Lower lobe of right lung (tissue), 2 donors: ENCODE measurements at regions not wholly inside any gene's neighbourhood (a gene's known extent, or its start where the extent isn't known, plus 50 kb on each side); places are given as distances from the start of the nearest gene placed in this dataset.

Experiments used
- ATAC-seq, 2 donors: fragments of 200-7000 bp; cut with Tn5 transposase; one replicate each; pipeline ENCODE4 v1.9.1; 2020 to 2022; ENCODE audit warnings: mild to moderate bottlenecking in 2 of 2, moderate library complexity in 2 of 2
- DNase-seq: peaks from one replicate; pipeline ENCODE4 v3.0.0-alpha.2; 2020
- H3K27ac ChIP-seq: fragments of 200-600 bp; one replicate; pipeline ENCODE4 v1.8.0; 2022
- H3K27me3 ChIP-seq: fragments of 200-600 bp; one replicate; pipeline ENCODE4 v1.8.0; 2022; ENCODE audit warnings: low read depth
- H3K36me3 ChIP-seq: fragments of 200-600 bp; one replicate; pipeline ENCODE4 v1.8.0; 2022; ENCODE audit warnings: mild to moderate bottlenecking
- H3K4me1 ChIP-seq: fragments of 200-600 bp; one replicate; pipeline ENCODE4 v1.8.0; 2022
- H3K4me3 ChIP-seq: fragments of 200-600 bp; one replicate; pipeline ENCODE4 v1.8.0; 2022; ENCODE audit warnings: mild to moderate bottlenecking
- H3K9me3 ChIP-seq: fragments of 200-600 bp; one replicate; pipeline ENCODE4 v1.8.0; 2022
- CTCF ChIP-seq: fragments of 200-600 bp; IDR thresholded peaks from one replicate; pipeline ENCODE4 v1.8.0; 2022; ENCODE audit warnings: antibody characterized with exemption, mild to moderate bottlenecking
- intact Hi-C: fragments of 100-400 bp; cut with DNase I; formaldehyde crosslinking; loops from one replicate; pipeline ENCODE4 v1.11.0; 2022
- donor health status: DM: no; HTN: yes; CAD: no; lungs with severe emphysema.

- H3K27me3 ChIP-seq, result no peaks in the 10 kb centered on the region
- TF ChIP-seq CTCF, result no peak
These were observed 310.3 kb upstream of the GNPDA2 start for GRCh38 chr4:45036677-45037076.

GRCh38 chr4:45033676-45034419 is 307.5 kb upstream of the GNPDA2 start:
- no peak for TF ChIP-seq CTCF
- DNase-seq, result no peak
- Histone ChIP-seq H3K36me3 (no peaks in the 10 kb centered on the region), H3K9me3 (no peaks in the 10 kb centered on the region), H3K4me3 (no peak overlapping the region), H3K27ac (no peak overlapping the region), H3K27me3 (no peaks in the 10 kb centered on the region), H3K4me1 (no peaks in the 10 kb centered on the region)
- intact Hi-C loops, result no loop called here
- no peak for ATAC-seq

More at GRCh38 chr4:45036677-45037076, 310.3 kb upstream of the GNPDA2 start:
- DNase-seq (no peak), ATAC-seq (no peak)
- Histone ChIP-seq H3K4me1 (no peaks in the 10 kb centered on the region), H3K36me3 (no peaks in the 10 kb centered on the region), H3K27ac (no peak overlapping the region), H3K9me3 (no peaks in the 10 kb centered on the region), H3K4me3 (no peak overlapping the region)
- intact Hi-C loops, result no loop called here

- intact Hi-C loops, result no loop called here
- Histone ChIP-seq H3K4me3 (no peak overlapping the region), H3K9me3 (no peaks in the 10 kb centered on the region), H3K27ac (no peak overlapping the region), H3K36me3 (no peaks in the 10 kb centered on the region), H3K27me3 (no peaks in the 10 kb centered on the region), H3K4me1 (no peaks in the 10 kb centered on the region)
- TF ChIP-seq CTCF, result no peak
- no peak for ATAC-seq
- no peak for DNase-seq
These were observed 303.7 kb upstream of the GNPDA2 start for GRCh38 chr4:45030059-45030458.

- Histone ChIP-seq H3K27ac (no peak overlapping the region), H3K4me1 (no peaks in the 10 kb centered on the region), H3K9me3 (no peaks in the 10 kb centered on the region), H3K27me3 (no peaks in the 10 kb centered on the region), H3K4me3 (no peak overlapping the region), H3K36me3 (no peaks in the 10 kb centered on the region)
- DNase-seq (no peak), ATAC-seq (no peak)
- TF ChIP-seq CTCF, result no peak
- intact Hi-C loops, result no loop called here
These were observed 281.2 kb upstream of the GNPDA2 start for GRCh38 chr4:45007508-45007907.

GRCh38 chr4:45006078-45006477 is 279.7 kb upstream of the GNPDA2 start:
- Histone ChIP-seq H3K36me3 (no peaks in the 10 kb centered on the region), H3K27me3 (no peaks in the 10 kb centered on the region), H3K9me3 (no peaks in the 10 kb centered on the region), H3K27ac (no peak overlapping the region), H3K4me1 (no peaks in the 10 kb centered on the region), H3K4me3 (no peak overlapping the region)
- ATAC-seq (no peak), DNase-seq (no peak)
- intact Hi-C loops, result no loop called here
- TF ChIP-seq CTCF, result no peak
